SK-N-SH (cell line): ENCODE measurements at regions not wholly inside any gene's neighbourhood (a gene's known extent, or its start where the extent isn't known, plus 50 kb on each side); places are given as distances from the start of the nearest gene placed in this dataset.

Experiments
- CTCF ChIA-PET: fragments of 300-600, 350-600 bp; formaldehyde crosslinking; extraction: SDS; loops from one replicate; lab custom pipeline; 2021; lab: Yijun Ruan, JAX
- POLR2A ChIA-PET: fragments of 350-600 bp; sonication (Branson Sonifier 250); formaldehyde crosslinking; extraction: SDS; loops from one replicate; lab custom pipeline; 2020; ENCODE audit warnings: antibody characterized with exemption, inconsistent platforms; lab: Yijun Ruan, JAX
- DNase-seq: peaks from one replicate; pipeline ENCODE4 v3.0.0; 2012
- H2AFZ ChIP-seq: fragments of 200-600 bp; sonication (generic); 2 replicates; pipeline ENCODE4 v1.8.1; 2016; ENCODE audit warnings: antibody characterized with exemption, mild to moderate bottlenecking, low read depth
- H3F3A ChIP-seq: fragments of 200-600 bp; sonication (generic); replicated peaks from 2 replicates; pipeline ENCODE3; 2016; ENCODE audit warnings: antibody characterized with exemption, mild to moderate bottlenecking; ENCODE audit not compliant: insufficient read depth
- H3K27ac ChIP-seq, 2 experiments: fragments of 200-500 bp in 1 of 2; fragments of 200-600 bp in 1 of 2; sonication (Bioruptor generic) in 1 of 2; sonication (generic), shearing (Covaris generic) in 1 of 2; 2 replicates each; pipeline versions ENCODE4 v1.5.1 to v1.6.1; 2014 to 2016; ENCODE audit warnings: low read depth in 2 of 2, inconsistent platforms in 1 of 2, low read length in 1 of 2, mild to moderate bottlenecking in 1 of 2, mixed read lengths in 1 of 2
- H3K27me3 ChIP-seq: fragments of 200-600 bp; sonication (generic), shearing (Covaris generic); 2 replicates; pipeline ENCODE4 v1.6.1; 2016; ENCODE audit warnings: mixed run types; ENCODE audit not compliant: insufficient read depth
- H3K36me3 ChIP-seq, 2 experiments: fragments of 200-500 bp in 1 of 2; fragments of 200-600 bp in 1 of 2; sonication (Bioruptor generic) in 1 of 2; sonication (generic) in 1 of 2; replicated peaks in 1 of 2; 2 replicates each; pipeline versions ENCODE3 to v1.5.1; 2014 to 2016; ENCODE audit warnings: low read length in 1 of 2, mild to moderate bottlenecking in 1 of 2; ENCODE audit not compliant: insufficient read depth in 2 of 2, control insufficient read depth in 1 of 2
- H3K4me1 ChIP-seq, 2 experiments: fragments of 200-500 bp in 1 of 2; fragments of 200-600 bp in 1 of 2; sonication (Bioruptor generic) in 1 of 2; sonication (generic), shearing (Covaris generic) in 1 of 2; 2 replicates each; pipeline versions ENCODE4 v1.5.1 to v1.6.1; 2014 to 2016; ENCODE audit warnings: low read depth in 1 of 2, low read length in 1 of 2, mixed run types in 1 of 2; ENCODE audit not compliant: insufficient read depth in 2 of 2, control insufficient read depth in 1 of 2
- H3K4me2 ChIP-seq: fragments of 200-600 bp; sonication (generic), shearing (Covaris generic); 2 replicates; pipeline ENCODE4 v1.6.1; 2017; ENCODE audit warnings: mixed run types
- H3K4me3 ChIP-seq, 2 experiments: fragments of 200-500 bp in 1 of 2; fragments of 200-600 bp in 1 of 2; sonication (Bioruptor generic) in 1 of 2; sonication (generic), shearing (Covaris generic) in 1 of 2; 2 replicates each; pipeline versions ENCODE4 v1.5.1 to v1.8.1; 2014 to 2016; ENCODE audit warnings: low read depth in 2 of 2, inconsistent platforms in 1 of 2, low read length in 1 of 2, mild to moderate bottlenecking in 1 of 2, mixed read lengths in 1 of 2, moderate library complexity in 1 of 2
- H3K79me2 ChIP-seq: fragments of 200-600 bp; sonication (generic); 2 replicates; pipeline ENCODE4 v1.8.1; 2017; ENCODE audit warnings: mild to moderate bottlenecking; ENCODE audit not compliant: insufficient read depth
- H3K9ac ChIP-seq: fragments of 200-600 bp; sonication (generic); 2 replicates; pipeline ENCODE4 v1.6.1; 2017; ENCODE audit warnings: mixed run types
- H3K9me2 ChIP-seq: fragments of 200-600 bp; sonication (generic); 2 replicates; pipeline ENCODE4 v1.6.1; 2017; ENCODE audit warnings: mixed run types
- H3K9me3 ChIP-seq: fragments of 200-600 bp; sonication (generic); 2 replicates; pipeline ENCODE4 v1.6.1; 2017; ENCODE audit warnings: mixed run types, mild to moderate bottlenecking, moderate library complexity
- H4K20me1 ChIP-seq: fragments of 200-600 bp; sonication (generic); 2 replicates; pipeline ENCODE4 v1.6.1; 2017; ENCODE audit warnings: mild to moderate bottlenecking, mixed run types; ENCODE audit not compliant: insufficient read depth
- CTCF ChIP-seq: fragments of 200-600 bp; sonication (generic); IDR thresholded peaks from 2 replicates; pipeline ENCODE4 v1.6.1; 2017; ENCODE audit warnings: antibody characterized with exemption, mild to moderate bottlenecking, moderate library complexity
- ELF1 ChIP-seq: IDR thresholded peaks from 2 replicates; pipeline ENCODE4 v1.4.0; 2012
- EZH2phosphoT487 ChIP-seq: fragments of 200-600 bp; sonication (generic); IDR thresholded peaks from 2 replicates; pipeline ENCODE4 v1.6.1; 2017; ENCODE audit warnings: low read depth, mixed run types, mild to moderate bottlenecking, antibody characterized with exemption, moderate library complexity, borderline replicate concordance
- FOSL2 ChIP-seq: IDR thresholded peaks from 2 replicates; pipeline ENCODE4 v1.4.0; 2012; ENCODE audit warnings: low read depth, mild to moderate bottlenecking, moderate library complexity, borderline replicate concordance
- FOXM1 ChIP-seq: IDR thresholded peaks from 2 replicates; pipeline ENCODE4 v1.4.0; 2012; ENCODE audit warnings: low read depth, mild to moderate bottlenecking
- GATA2 ChIP-seq: sonication (generic); formaldehyde crosslinking; IDR thresholded peaks from 2 replicates; pipeline ENCODE4 v1.5.0; 2020; ENCODE audit warnings: mild to moderate bottlenecking, missing genetic modification reagents
- NFIC ChIP-seq: IDR thresholded peaks from 2 replicates; pipeline ENCODE4 v1.4.0; 2012; ENCODE audit warnings: borderline replicate concordance
- POLR2AphosphoS5 ChIP-seq: IDR thresholded peaks from 2 replicates; pipeline ENCODE4 v1.6.1; 2012; ENCODE audit warnings: low read depth, low read length
- RAD21 ChIP-seq: IDR thresholded peaks from 2 replicates; pipeline ENCODE4 v1.6.1; 2012; ENCODE audit warnings: mild to moderate bottlenecking, low read length
- RCOR1 ChIP-seq: fragments of 150-350 bp; IDR thresholded peaks from 2 replicates; pipeline ENCODE4 v1.6.1; 2017; ENCODE audit warnings: antibody characterized with exemption, low read length
- RFX5 ChIP-seq: IDR thresholded peaks from 2 replicates; pipeline ENCODE4 v1.6.1; 2012; ENCODE audit warnings: mild to moderate bottlenecking, improper control_type of control experiment, low read length
- YY1 ChIP-seq: IDR thresholded peaks from 2 replicates; pipeline ENCODE4 v1.4.0; 2012; ENCODE audit warnings: low read depth, mild to moderate bottlenecking
- WGBS: methylation state at CpG from one replicate; pipeline ENCODE4 v1.1.6; 2017; ENCODE audit warnings: low lambda C conversion rate; 5-methylcytosine and 5-hydroxymethylcytosine counted together
- TF ChIP-seq, protein P1 (sequence below): IDR thresholded peaks from 2 replicates; pipeline ENCODE4 v1.6.1; 2012; ENCODE audit warnings: mild to moderate bottlenecking, low read depth, low read length, moderate library complexity

DNA sequence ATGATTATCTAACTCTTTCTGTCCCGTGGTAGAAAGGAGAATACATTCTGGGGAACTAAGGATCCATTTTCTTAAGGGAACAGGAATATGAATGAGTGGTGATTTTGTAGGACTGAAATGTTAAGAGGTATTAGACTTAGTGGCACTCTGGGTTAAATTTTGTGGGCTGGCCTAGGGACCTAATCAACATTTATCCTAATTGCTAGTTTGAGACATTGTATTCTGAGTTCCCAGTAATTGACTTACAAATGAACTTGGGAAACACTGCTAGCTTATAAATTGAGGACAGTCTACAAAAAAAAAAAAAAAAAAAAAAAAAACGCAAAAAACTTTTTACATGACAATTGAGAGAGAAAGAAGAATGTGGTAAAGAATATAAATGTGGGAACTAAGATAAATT is 136.6 kb upstream of the ZP4 start (continued):
- no peak for TF ChIP-seq RFX5
- TF ChIP-seq RAD21, result no peak
- TF ChIP-seq CTCF, result no peak
- TF ChIP-seq POLR2AphosphoS5, result no peak

DNA sequence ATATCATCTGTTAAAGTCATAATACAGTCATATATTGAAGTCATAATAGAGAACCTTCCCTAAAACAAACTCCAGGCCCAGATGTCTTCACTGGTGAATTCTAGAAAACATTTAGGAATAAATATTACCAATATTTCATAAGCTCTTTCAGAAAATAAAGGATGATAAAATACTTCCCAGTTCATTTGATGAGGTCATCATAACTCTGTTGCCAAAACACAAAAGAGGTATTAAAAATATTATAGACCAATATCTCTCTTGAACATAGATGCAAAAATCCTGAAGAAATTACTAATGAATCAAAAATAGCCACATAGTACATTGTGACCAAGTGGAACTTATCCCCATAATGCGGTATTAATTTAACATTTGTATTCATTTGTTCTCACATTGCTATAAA is 132.4 kb upstream of the ZP4 start:
- ChIA-PET POLR2A (no interaction called here), CTCF (no interaction called here)
- WGBS, result 65% methylated on average over 1 of the region's 1 CpG
- no peak for TF ChIP-seq EZH2phosphoT487
- no peak for TF ChIP-seq NFIC
- TF ChIP-seq YY1, result no peak
- no peak for TF ChIP-seq FOXM1
- TF ChIP-seq RCOR1, result no peak
- no peak for TF ChIP-seq GATA2 (CRISPR knock-in tag)
- TF ChIP-seq, protein P1, sequence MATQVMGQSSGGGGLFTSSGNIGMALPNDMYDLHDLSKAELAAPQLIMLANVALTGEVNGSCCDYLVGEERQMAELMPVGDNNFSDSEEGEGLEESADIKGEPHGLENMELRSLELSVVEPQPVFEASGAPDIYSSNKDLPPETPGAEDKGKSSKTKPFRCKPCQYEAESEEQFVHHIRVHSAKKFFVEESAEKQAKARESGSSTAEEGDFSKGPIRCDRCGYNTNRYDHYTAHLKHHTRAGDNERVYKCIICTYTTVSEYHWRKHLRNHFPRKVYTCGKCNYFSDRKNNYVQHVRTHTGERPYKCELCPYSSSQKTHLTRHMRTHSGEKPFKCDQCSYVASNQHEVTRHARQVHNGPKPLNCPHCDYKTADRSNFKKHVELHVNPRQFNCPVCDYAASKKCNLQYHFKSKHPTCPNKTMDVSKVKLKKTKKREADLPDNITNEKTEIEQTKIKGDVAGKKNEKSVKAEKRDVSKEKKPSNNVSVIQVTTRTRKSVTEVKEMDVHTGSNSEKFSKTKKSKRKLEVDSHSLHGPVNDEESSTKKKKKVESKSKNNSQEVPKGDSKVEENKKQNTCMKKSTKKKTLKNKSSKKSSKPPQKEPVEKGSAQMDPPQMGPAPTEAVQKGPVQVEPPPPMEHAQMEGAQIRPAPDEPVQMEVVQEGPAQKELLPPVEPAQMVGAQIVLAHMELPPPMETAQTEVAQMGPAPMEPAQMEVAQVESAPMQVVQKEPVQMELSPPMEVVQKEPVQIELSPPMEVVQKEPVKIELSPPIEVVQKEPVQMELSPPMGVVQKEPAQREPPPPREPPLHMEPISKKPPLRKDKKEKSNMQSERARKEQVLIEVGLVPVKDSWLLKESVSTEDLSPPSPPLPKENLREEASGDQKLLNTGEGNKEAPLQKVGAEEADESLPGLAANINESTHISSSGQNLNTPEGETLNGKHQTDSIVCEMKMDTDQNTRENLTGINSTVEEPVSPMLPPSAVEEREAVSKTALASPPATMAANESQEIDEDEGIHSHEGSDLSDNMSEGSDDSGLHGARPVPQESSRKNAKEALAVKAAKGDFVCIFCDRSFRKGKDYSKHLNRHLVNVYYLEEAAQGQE, result no peak
- TF ChIP-seq ELF1, result no peak
- no peak for TF ChIP-seq FOSL2
- Histone ChIP-seq H3K9me3 (no peaks in the 10 kb centered on the region), H3K27me3 (no peaks in the 10 kb centered on the region), H3K9me2 (no peaks in the 10 kb centered on the region), H3K9ac (no peak overlapping the region), H3K4me1 (peaks cover 0 to 2% of the 10 kb centered on the region in 2 experiments; a peak in 2 of 4 replicates), H3F3A (no peaks in the 10 kb centered on the region), H3K36me3 (no peaks in the 10 kb centered on the region), H4K20me1 (no peaks in the 10 kb centered on the region), H2AFZ (no peak overlapping the region), H3K79me2 (no peaks in the 10 kb centered on the region), H3K27ac (no peak overlapping the region), H3K4me2 (no peak overlapping the region), H3K4me3 (no peak overlapping the region)
- no peak for DNase-seq
